CD14-positive monocyte (primary cell): ENCODE measurements at regions not wholly inside any gene's neighbourhood (a gene's known extent, or its start where the extent isn't known, plus 50 kb on each side); places are given as distances from the start of the nearest gene placed in this dataset.

ENCODE experiments used
- DNase-seq, 3 donors: peaks; one replicate each; pipeline ENCODE4 v3.0.0-alpha.2; 2011 to 2022
- H2AFZ ChIP-seq: 2 replicates; pipeline ENCODE4 v1.6.0; 2012; ENCODE audit warnings: mild to moderate bottlenecking, low read depth, low read length, inconsistent platforms; ENCODE audit not compliant: insufficient read depth, poor library complexity, severe bottlenecking
- H3K27ac ChIP-seq, 2 donors: 1 replicate in 1 of 2; 2 replicates in 1 of 2; pipeline ENCODE4 v1.5.1; 2012 to 2013; ENCODE audit warnings: low read length in 2 of 2, control low read depth in 1 of 2, inconsistent platforms in 1 of 2, low read depth in 1 of 2, mild to moderate bottlenecking in 1 of 2
- H3K27me3 ChIP-seq, 2 donors: one replicate each; pipeline versions ENCODE4 v1.6.0 to v1.6.1; 2011 to 2013; ENCODE audit warnings: low read length in 2 of 2; ENCODE audit not compliant: control insufficient read depth in 2 of 2, insufficient read depth in 2 of 2
- H3K36me3 ChIP-seq, 2 donors: replicated peaks in 1 of 2; 1 replicate in 1 of 2; 2 replicates in 1 of 2; pipeline versions ENCODE4 v1.5.1 to v1.6.1; 2012 to 2013; ENCODE audit warnings: low read length in 2 of 2, control low read depth in 1 of 2, inconsistent platforms in 1 of 2, mild to moderate bottlenecking in 1 of 2; ENCODE audit not compliant: insufficient read depth in 2 of 2, control insufficient read depth in 1 of 2
- H3K4me1 ChIP-seq, 2 donors: 1 replicate in 1 of 2; 2 replicates in 1 of 2; pipeline versions ENCODE4 v1.5.1 to v1.6.1; 2012 to 2013; ENCODE audit warnings: low read length in 2 of 2, control low read depth in 1 of 2, inconsistent platforms in 1 of 2, mild to moderate bottlenecking in 1 of 2, moderate library complexity in 1 of 2; ENCODE audit not compliant: insufficient read depth in 2 of 2, control insufficient read depth in 1 of 2
- H3K4me2 ChIP-seq: replicated peaks from 2 replicates; pipeline ENCODE3; 2012; ENCODE audit warnings: low read length, moderate library complexity, mild to moderate bottlenecking; ENCODE audit not compliant: poor library complexity, severe bottlenecking; ENCODE audit errors: extremely low read depth
- H3K4me3 ChIP-seq, 3 experiments: fragments of 200-600 bp in 1 of 3; sonication (generic) in 1 of 3; replicated peaks in 1 of 3; 1 replicate in 2 of 3; 2 replicates in 1 of 3; pipeline ENCODE4 v1.5.1; 2011 to 2013; ENCODE audit warnings: low read length in 3 of 3, mild to moderate bottlenecking in 3 of 3, control low read depth in 2 of 3, low read depth in 2 of 3, inconsistent platforms in 1 of 3, moderate library complexity in 1 of 3
- H3K79me2 ChIP-seq: 2 replicates; pipeline ENCODE4 v1.6.0; 2012; ENCODE audit warnings: mild to moderate bottlenecking, control low read depth, inconsistent platforms, low read length, moderate library complexity; ENCODE audit not compliant: insufficient read depth
- H3K9ac ChIP-seq: 2 replicates; pipeline ENCODE4 v1.6.0; 2017; ENCODE audit warnings: low read length, mild to moderate bottlenecking; ENCODE audit not compliant: insufficient read depth, poor library complexity, severe bottlenecking
- H3K9me3 ChIP-seq, 2 donors: replicated peaks in 1 of 2; 1 replicate in 1 of 2; 2 replicates in 1 of 2; pipeline versions ENCODE4 v1.5.1 to v1.6.1; 2012 to 2013; ENCODE audit warnings: low read length in 2 of 2, control low read depth in 1 of 2; ENCODE audit not compliant: control insufficient read depth in 1 of 2, insufficient read depth in 1 of 2
- H4K20me1 ChIP-seq: 2 replicates; pipeline ENCODE4 v1.6.0; 2012; ENCODE audit warnings: mild to moderate bottlenecking, low read length, control low read depth, moderate library complexity; ENCODE audit not compliant: insufficient read depth
- H3K27ac Mint-ChIP-seq, 7 donors: one replicate each; pipeline ENCODE4 v1.8.0; 2020; ENCODE audit warnings: mild to moderate bottlenecking in 7 of 7, mixed read lengths in 7 of 7, moderate library complexity in 6 of 7, inconsistent platforms in 2 of 7
- H3K27me3 Mint-ChIP-seq, 3 donors: one replicate each; pipeline ENCODE4 v1.8.0; 2021 to 2022; ENCODE audit warnings: low read depth in 3 of 3, mild to moderate bottlenecking in 3 of 3, mixed read lengths in 3 of 3, moderate library complexity in 3 of 3, inconsistent platforms in 1 of 3
- H3K36me3 Mint-ChIP-seq, 2 donors: one replicate each; pipeline ENCODE4 v1.8.0; 2020; ENCODE audit warnings: mixed read lengths in 2 of 2, inconsistent platforms in 1 of 2, mild to moderate bottlenecking in 1 of 2
- H3K4me1 Mint-ChIP-seq: one replicate; pipeline ENCODE4 v1.8.0; 2020; ENCODE audit warnings: mild to moderate bottlenecking, mixed read lengths
- H3K4me3 Mint-ChIP-seq, 2 donors: one replicate each; pipeline ENCODE4 v1.8.0; 2020; ENCODE audit warnings: mild to moderate bottlenecking in 2 of 2, mixed read lengths in 2 of 2, moderate library complexity in 1 of 2
- H3K9me3 Mint-ChIP-seq, 7 donors: one replicate each; pipeline ENCODE4 v1.8.0; 2020 to 2022; ENCODE audit warnings: mixed read lengths in 7 of 7, mild to moderate bottlenecking in 6 of 7, moderate library complexity in 6 of 7, inconsistent platforms in 2 of 7
- WGBS: methylation state at CpG from one replicate; pipeline ENCODE4 v1.1.5; 2013; ENCODE audit warnings: missing lambda C conversion rate; ENCODE audit not compliant: insufficient coverage; 5-methylcytosine and 5-hydroxymethylcytosine counted together
- intact Hi-C, 2 donors: fragments of 100-400 bp; cut with micrococcal nuclease; formaldehyde crosslinking; loops; one replicate each; pipeline versions ENCODE4 v1.15.0 to v1.15.1; 2023
- TF ChIP-seq, protein P1 (sequence below): fragments of 200-600 bp; IDR thresholded peaks from one replicate; pipeline ENCODE4 v1.8.0; 2022; ENCODE audit warnings: antibody characterized with exemption, mild to moderate bottlenecking

DNA sequence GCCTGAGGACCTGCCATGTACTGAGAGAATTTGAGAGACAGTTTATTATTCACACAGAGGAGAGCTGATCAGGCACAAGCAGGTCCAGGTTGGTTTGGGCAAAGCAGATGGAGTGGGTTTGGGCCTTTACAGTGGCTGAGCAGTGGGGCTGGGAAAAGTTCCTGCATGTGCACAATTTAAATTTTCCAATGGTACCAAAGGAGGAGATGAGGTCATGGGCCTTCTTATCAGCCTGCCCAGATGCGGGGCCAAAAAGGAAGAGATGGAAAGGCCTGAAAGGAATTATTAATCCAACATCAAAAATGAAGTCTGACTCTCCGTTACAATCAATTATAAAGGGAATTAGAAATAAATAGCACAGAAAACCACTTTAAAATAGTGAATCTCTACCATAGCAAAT, 367.6 kb downstream of the TMEM135 start:
- Histone ChIP-seq H3K9ac (no peak overlapping the region), H3K4me3 (no peak overlapping the region), H3K27ac (no peak overlapping the region), H4K20me1 (no peaks in the 10 kb centered on the region), H3K27me3 (no peaks in the 10 kb centered on the region), H3K4me1 (no peaks in the 10 kb centered on the region), H2AFZ (no peak overlapping the region), H3K36me3 (no peaks in the 10 kb centered on the region), H3K4me2 (no peak overlapping the region), H3K9me3 (no peaks in the 10 kb centered on the region), H3K79me2 (no peaks in the 10 kb centered on the region)
- H3K36me3 Mint-ChIP-seq, result no peaks in the 10 kb centered on the region
- H3K4me1 Mint-ChIP-seq, result peaks cover 4% of the 10 kb centered on the region
- peaks cover 1 to 9% (median 5%) of the 10 kb centered on the region in 7 donors for H3K9me3 Mint-ChIP-seq
- intact Hi-C loops, result no loop called here
- TF ChIP-seq, protein P1, sequence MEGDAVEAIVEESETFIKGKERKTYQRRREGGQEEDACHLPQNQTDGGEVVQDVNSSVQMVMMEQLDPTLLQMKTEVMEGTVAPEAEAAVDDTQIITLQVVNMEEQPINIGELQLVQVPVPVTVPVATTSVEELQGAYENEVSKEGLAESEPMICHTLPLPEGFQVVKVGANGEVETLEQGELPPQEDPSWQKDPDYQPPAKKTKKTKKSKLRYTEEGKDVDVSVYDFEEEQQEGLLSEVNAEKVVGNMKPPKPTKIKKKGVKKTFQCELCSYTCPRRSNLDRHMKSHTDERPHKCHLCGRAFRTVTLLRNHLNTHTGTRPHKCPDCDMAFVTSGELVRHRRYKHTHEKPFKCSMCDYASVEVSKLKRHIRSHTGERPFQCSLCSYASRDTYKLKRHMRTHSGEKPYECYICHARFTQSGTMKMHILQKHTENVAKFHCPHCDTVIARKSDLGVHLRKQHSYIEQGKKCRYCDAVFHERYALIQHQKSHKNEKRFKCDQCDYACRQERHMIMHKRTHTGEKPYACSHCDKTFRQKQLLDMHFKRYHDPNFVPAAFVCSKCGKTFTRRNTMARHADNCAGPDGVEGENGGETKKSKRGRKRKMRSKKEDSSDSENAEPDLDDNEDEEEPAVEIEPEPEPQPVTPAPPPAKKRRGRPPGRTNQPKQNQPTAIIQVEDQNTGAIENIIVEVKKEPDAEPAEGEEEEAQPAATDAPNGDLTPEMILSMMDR, result no peak
- no CpG with 5 or more reads among the region's 2 CpGs for WGBS
- DNase-seq, result no peak
- no peak overlapping the region for H3K4me3 Mint-ChIP-seq
- peak overlapping the region in 1 of 7 donors; percentile 12 for H3K27ac Mint-ChIP-seq
- peaks cover 0 to 2% (median 0%) of the 10 kb centered on the region in 3 donors for H3K27me3 Mint-ChIP-seq

DNA sequence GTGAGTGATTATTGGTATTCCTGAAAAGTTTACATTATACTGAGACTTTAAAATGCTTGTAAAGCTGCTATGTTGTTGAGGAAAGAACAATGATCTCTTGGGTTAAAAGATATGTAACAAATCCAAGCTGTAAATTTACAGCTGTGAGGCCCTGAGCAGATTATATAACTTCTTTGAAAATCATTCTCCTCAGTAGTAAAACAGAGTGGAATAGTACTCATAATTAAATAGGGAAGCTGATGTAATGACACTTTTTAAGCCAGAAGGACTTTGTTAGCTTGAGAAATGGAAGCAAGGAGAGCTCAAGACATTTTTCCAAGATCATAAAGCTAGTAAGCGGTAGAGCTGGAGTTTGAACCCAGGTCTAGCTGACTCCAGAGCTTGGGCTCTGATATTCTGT, 363.9 kb downstream of the TMEM135 start:
- Histone ChIP-seq H2AFZ (no peak overlapping the region), H3K27me3 (no peaks in the 10 kb centered on the region), H3K9ac (no peak overlapping the region), H3K27ac (no peak overlapping the region), H3K4me2 (no peak overlapping the region), H4K20me1 (no peaks in the 10 kb centered on the region), H3K36me3 (no peaks in the 10 kb centered on the region), H3K79me2 (no peaks in the 10 kb centered on the region), H3K9me3 (no peaks in the 10 kb centered on the region), H3K4me1 (peaks cover 13 to 14% of the 10 kb centered on the region in 2 donors), H3K4me3 (no peak overlapping the region)
- Mint-ChIP-seq H3K27ac (no peak overlapping the region), H3K4me3 (no peak overlapping the region), H3K36me3 (no peaks in the 10 kb centered on the region), H3K27me3 (peaks cover 0 to 2% (median 0%) of the 10 kb centered on the region in 3 donors), H3K9me3 (peaks cover 1 to 9% (median 4%) of the 10 kb centered on the region in 7 donors), H3K4me1 (peaks cover 17% of the 10 kb centered on the region)
- no peak for DNase-seq
- TF ChIP-seq, protein P1, result no peak
- WGBS, result no CpG with 5 or more reads among the region's 1 CpG
- intact Hi-C loops, result no loop called here
